GM12878 (cell line): ENCODE measurements at regions not wholly inside any gene's neighbourhood (a gene's known extent, or its start where the extent isn't known, plus 50 kb on each side); places are given as distances from the start of the nearest gene placed in this dataset.
A peak's percentile ranks its signal among the peaks of the same experiment; 100 is the strongest.

ENCODE experiments used
- ATAC-seq: fragments of 200-7000 bp; cut with Tn5 transposase; 3 replicates; pipeline ENCODE4 v1.9.1; 2020; ENCODE audit warnings: mild to moderate bottlenecking, moderate library complexity
- BruUV-seq: library from RNA; stranded (reverse); fragments of 400-500 nt; replicated peaks from 2 replicates; lab custom pipeline; 2021; lab: Mats Ljungman, UMichigan
- CTCF ChIA-PET: fragments of 300-600 bp; sonication (Branson Sonifier 250); formaldehyde crosslinking; extraction: SDS; loops from one replicate; lab custom pipeline; 2021; ENCODE audit warnings: inconsistent platforms; lab: Yijun Ruan, JAX
- POLR2A ChIA-PET: fragments of 350-600 bp; formaldehyde crosslinking; extraction: SDS; loops from one replicate; lab custom pipeline; 2021; ENCODE audit warnings: inconsistent platforms; lab: Charles Lee
- RAD21 ChIA-PET: fragments of 300-600 bp; sonication (Branson Sonifier 250); formaldehyde crosslinking; loops from one replicate; lab custom pipeline; 2023; ENCODE audit warnings: antibody characterized with exemption; ENCODE audit not compliant: unreplicated experiment; lab: Charles Lee
- SMC1A ChIA-PET: fragments of 300-600 bp; sonication (Branson Sonifier 250); formaldehyde crosslinking; loops from one replicate; lab custom pipeline; 2023; ENCODE audit not compliant: unreplicated experiment, uncharacterized antibody; lab: Charles Lee
- DNase-seq: peaks from one replicate; pipeline ENCODE4 v3.0.0-alpha.2; 2011; ENCODE audit warnings: low read depth, low spot score
- FAIRE-seq: peaks from 3 replicates; lab custom pipeline; 2011; peaks lifted over from hg19 to GRCh38; lab: Jason Lieb, UNC
- H2AFZ ChIP-seq: 2 replicates; pipeline ENCODE4 v1.6.0; 2011; ENCODE audit warnings: low read depth, low read length, control low read depth; ENCODE audit not compliant: control insufficient read depth
- H3K27ac ChIP-seq: 2 replicates; pipeline ENCODE4 v1.5.1; 2011; ENCODE audit warnings: control low read depth; ENCODE audit not compliant: control insufficient read depth, insufficient read depth
- H3K27me3 ChIP-seq, 2 experiments: replicated peaks in 1 of 2; 2 replicates each; pipeline versions ENCODE4 v1.6.0 to v1.6.1; 2011; ENCODE audit warnings: low read length in 1 of 2; ENCODE audit not compliant: control insufficient read depth in 2 of 2, insufficient read depth in 2 of 2
- H3K36me3 ChIP-seq, 2 experiments: 2 replicates each; pipeline ENCODE4 v1.5.1; 2011; ENCODE audit warnings: low read length in 1 of 2; ENCODE audit not compliant: control insufficient read depth in 2 of 2, insufficient read depth in 2 of 2
- H3K4me1 ChIP-seq: 2 replicates; pipeline ENCODE4 v1.6.1; 2011; ENCODE audit warnings: mild to moderate bottlenecking, low read length, moderate library complexity, mixed read lengths; ENCODE audit not compliant: control insufficient read depth, insufficient read depth
- H3K4me2 ChIP-seq: 2 replicates; pipeline ENCODE4 v1.6.0; 2011; ENCODE audit warnings: control low read depth; ENCODE audit not compliant: control insufficient read depth, insufficient read depth
- H3K4me3 ChIP-seq: fragments of 200-600 bp; sonication (generic); 2 replicates; pipeline ENCODE4 v1.5.1; 2016
- H3K79me2 ChIP-seq: 2 replicates; pipeline ENCODE4 v1.6.0; 2011; ENCODE audit warnings: low read length; ENCODE audit not compliant: control insufficient read depth, insufficient read depth
- H3K9ac ChIP-seq: 2 replicates; pipeline ENCODE4 v1.8.0; 2011; ENCODE audit warnings: low read length, control low read depth, mixed read lengths; ENCODE audit not compliant: control insufficient read depth, insufficient read depth
- H3K9me3 ChIP-seq: replicated peaks from 3 replicates; pipeline ENCODE4 v1.5.1; 2011; ENCODE audit warnings: mild to moderate bottlenecking, low read length; ENCODE audit not compliant: control insufficient read depth, insufficient read depth
- H4K20me1 ChIP-seq: 2 replicates; pipeline ENCODE4 v1.6.0; 2011; ENCODE audit not compliant: control insufficient read depth, insufficient read depth
- BMI1 ChIP-seq: fragments of 450-650 bp; IDR thresholded peaks from 2 replicates; pipeline ENCODE4 v1.6.1; 2016; ENCODE audit warnings: mild to moderate bottlenecking, moderate library complexity, borderline replicate concordance
- CREM ChIP-seq: IDR thresholded peaks from 2 replicates; pipeline ENCODE4 v1.6.1; 2014; ENCODE audit warnings: antibody characterized with exemption, low read depth
- EGR1 ChIP-seq, 2 experiments: IDR thresholded peaks; 1 replicate in 1 of 2; 2 replicates in 1 of 2; pipeline ENCODE4 v1.6.1; 2011 to 2012; ENCODE audit warnings: low read depth in 2 of 2, low read length in 2 of 2, borderline replicate concordance in 1 of 2, mild to moderate bottlenecking in 1 of 2, moderate library complexity in 1 of 2
- NFYB ChIP-seq: IDR thresholded peaks from 2 replicates; pipeline ENCODE4 v1.6.1; 2011; ENCODE audit warnings: low read depth, mild to moderate bottlenecking, low read length, improper control_type of control experiment, moderate library complexity; ENCODE audit not compliant: insufficient read depth
- USF1 ChIP-seq: IDR thresholded peaks from 2 replicates; pipeline ENCODE4 v1.6.1; 2011; ENCODE audit warnings: borderline replicate concordance, low read depth, mild to moderate bottlenecking, moderate library complexity, mixed read lengths, low read length; ENCODE audit not compliant: insufficient read depth; ENCODE audit errors: extremely low read length
- ZBTB33 ChIP-seq: fragments of 450-650 bp; IDR thresholded peaks from 2 replicates; pipeline ENCODE4 v1.6.1; 2017; ENCODE audit warnings: mild to moderate bottlenecking
- WGBS: methylation state at CpG from one replicate; pipeline ENCODE4 v1.1.6; 2016; ENCODE audit warnings: low lambda C conversion rate; ENCODE audit not compliant: insufficient replicate concordance, insufficient coverage; ENCODE audit errors: missing lambda C conversion rate; 5-methylcytosine and 5-hydroxymethylcytosine counted together
- in situ Hi-C: fragments of 300-500 bp; cut with MboI; formaldehyde crosslinking; loops from 9 replicates; pipeline ENCODE4 v1.14.3; 2018; ENCODE audit warnings: mixed read lengths
- intact Hi-C: fragments of 100-400 bp; cut with micrococcal nuclease; formaldehyde crosslinking; loops from one replicate; pipeline ENCODE4 v1.14.2; 2022; ENCODE audit not compliant: unreplicated experiment

DNA sequence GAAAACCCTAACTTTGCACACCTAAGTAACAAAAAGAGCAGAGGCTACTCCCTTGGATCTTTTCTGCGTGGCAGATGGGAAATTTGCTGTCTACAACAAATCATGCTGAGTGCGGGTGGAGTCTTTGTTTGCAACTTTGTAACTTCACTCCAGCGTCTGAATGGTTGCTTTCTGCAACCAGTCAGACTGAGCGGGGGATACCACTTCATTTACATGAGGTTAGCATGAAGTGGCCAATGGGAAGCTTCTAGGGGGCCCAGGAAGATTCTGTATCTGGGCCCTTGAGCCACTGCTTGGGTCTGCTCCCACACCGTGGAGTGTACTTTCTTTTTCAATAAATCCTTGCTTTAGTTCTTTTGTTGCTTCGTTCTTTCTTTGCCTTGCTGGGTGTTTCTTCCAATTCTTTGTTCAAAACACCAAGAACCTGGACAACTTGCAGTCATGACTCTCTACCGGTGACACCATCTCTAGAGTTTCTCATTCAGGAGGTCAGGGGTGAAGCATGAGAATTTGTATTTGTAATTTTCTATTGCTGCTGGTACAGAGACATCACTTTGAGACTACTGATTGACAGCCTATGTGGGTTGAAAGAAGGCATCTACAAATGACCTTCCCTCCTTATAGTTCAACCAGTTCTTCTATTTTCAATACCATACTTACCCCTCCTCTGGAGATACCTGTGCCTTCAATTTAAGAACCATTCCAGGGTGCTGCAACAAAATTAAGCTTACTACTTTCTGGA is 55.8 kb upstream of the RC3H1 start:
- ATAC-seq (peak; percentile 49), FAIRE-seq (no peak)
- POLR2A ChIA-PET: interaction anchor here (1.2 kb wide), 1 partner anchor 10 kb away, joined by 3 read pairs; no protein-coding TSS in a partner anchor

GRCh38 chr1:174075245-174075692 is 53.1 kb upstream of the RC3H1 start:
- no TSS peak for BruUV-seq
- ChIA-PET POLR2A (no interaction called here), CTCF (interaction anchor here (0.6 to 0.9 kb wide), 2 partner anchors 18 to 1334 kb away, joined by 3 read pairs; no protein-coding TSS in a partner anchor)

More for the DNA sequence above, 55.8 kb upstream of the RC3H1 start:
- H2AFZ ChIP-seq: peak overlapping the region; percentile 56
- no peaks in the 10 kb centered on the region for H3K36me3 ChIP-seq
- H3K4me3 ChIP-seq: no peak overlapping the region
- H3K79me2 ChIP-seq: no peaks in the 10 kb centered on the region
- H3K9ac ChIP-seq: no peak overlapping the region
- WGBS: 50% methylated on average over 7 of the region's 7 CpGs
- intact Hi-C loops: loop anchor here (5.0 kb wide), 1 partner anchor 1336 kb away; no protein-coding TSS in a partner anchor
- ChIA-PET RAD21 (no interaction called here), SMC1A (interaction anchor here (0.6 to 1.3 kb wide), 2 partner anchors 106 to 191 kb away, joined by 3 read pairs; no protein-coding TSS in a partner anchor), CTCF (no interaction called here)
- no peaks in the 10 kb centered on the region for H3K4me1 ChIP-seq
- H3K27ac ChIP-seq: no peak overlapping the region
- no peaks in the 10 kb centered on the region for H3K27me3 ChIP-seq
- in situ Hi-C loops: loop anchor here (10.0 to 25.0 kb wide), 2 partner anchors 643 to 659 kb away; no protein-coding TSS in a partner anchor
- no peak overlapping the region; the same call in 1 of the 2 replicates for H3K4me2 ChIP-seq
- BruUV-seq: no TSS peak
- H3K9me3 ChIP-seq: no peaks in the 10 kb centered on the region; the same call in 2 of the 3 replicates
- no peak for DNase-seq
- H4K20me1 ChIP-seq: no peaks in the 10 kb centered on the region
- TF ChIP-seq CREM: no peak
- 0 out of 2 replicates have a peak, but pooled peaks have one; percentile 11 for TF ChIP-seq NFYB

More at GRCh38 chr1:174075245-174075692, 53.1 kb upstream of the RC3H1 start:
- intact Hi-C loops (loop anchor here (5.0 kb wide), 1 partner anchor 1333 kb away; no protein-coding TSS in a partner anchor), in situ Hi-C loops (loop anchor here (10.0 to 25.0 kb wide), 2 partner anchors 640 to 662 kb away; no protein-coding TSS in a partner anchor)
- DNase-seq: no peak
- no peaks in the 10 kb centered on the region for H3K79me2 ChIP-seq
- no peak overlapping the region for H3K4me2 ChIP-seq
- H3K4me1 ChIP-seq: no peaks in the 10 kb centered on the region
- WGBS: 47% methylated on average over 2 of the region's 2 CpGs
- H3K36me3 ChIP-seq: no peaks in the 10 kb centered on the region
- H3K9ac ChIP-seq: no peak overlapping the region
- H3K27ac ChIP-seq: no peak overlapping the region
- SMC1A ChIA-PET: interaction anchor here (0.6 kb wide), 1 partner anchor 640 kb away, joined by 3 read pairs; no protein-coding TSS in a partner anchor
- H3K9me3 ChIP-seq: no peaks in the 10 kb centered on the region
- TF ChIP-seq ZBTB33 (no peak), USF1 (no peak), EGR1 (IDR thresholded peaks at IDR 0.05; ENCODE audit: borderline replicate concordance in 1 of 2, low read depth in 2 of 2, low read length in 2 of 2) (no peak), BMI1 (no peak)
- TF ChIP-seq, all 136 proteins: peak for 0
- Histone ChIP-seq H3K4me3 (no peak overlapping the region), H3K27me3 (no peaks in the 10 kb centered on the region), H4K20me1 (no peaks in the 10 kb centered on the region), H2AFZ (no peak overlapping the region)
- RAD21 ChIA-PET: no interaction called here
- ATAC-seq (no peak), FAIRE-seq (no peak)
